GM21825 (cell line): ENCODE measurements at regions not wholly inside any gene's neighbourhood (a gene's known extent, or its start where the extent isn't known, plus 50 kb on each side); places are given as distances from the start of the nearest gene placed in this dataset.
"Not testable (repeated sequence)": the region's sequence is repeated elsewhere in the genome, so short reads cannot be mapped to it uniquely, and the experiment has no call there.

Experiments
- ATAC-seq: cut with Tn5 transposase; IDR thresholded peaks from one replicate; pipeline ENCODE4 v1.9.1; 2021; ENCODE audit warnings: mild to moderate bottlenecking, moderate library complexity; ENCODE audit not compliant: unreplicated experiment

DNA sequence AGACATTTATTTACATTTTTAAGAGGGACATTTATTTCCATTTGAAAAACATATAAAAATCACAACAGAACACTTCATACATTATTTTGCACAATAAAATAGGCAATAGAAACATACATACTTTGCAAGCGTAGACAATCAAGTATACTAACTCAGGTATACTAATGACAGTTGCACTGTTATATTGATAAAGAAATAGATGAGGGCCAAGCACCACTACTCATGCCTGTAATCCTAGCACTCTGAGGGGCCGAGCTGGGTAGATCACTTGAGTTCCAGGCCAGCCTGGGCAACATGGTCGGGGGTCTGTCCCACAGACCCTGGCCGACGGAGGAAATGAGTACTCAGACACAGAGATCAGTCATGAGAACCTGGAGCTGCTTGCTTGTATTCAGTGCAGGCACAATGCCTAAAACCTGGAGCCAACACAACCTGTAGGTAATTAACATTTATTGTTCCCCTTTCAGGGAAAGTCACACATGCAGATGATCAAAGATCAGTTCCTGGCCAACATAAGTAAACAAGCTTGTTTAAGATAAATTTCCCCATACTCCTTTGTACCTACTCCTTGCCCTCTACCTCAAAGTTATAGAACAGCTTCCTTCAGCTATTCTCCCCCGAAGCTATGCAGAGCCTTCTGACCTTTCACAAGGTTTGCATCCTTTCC is 1960.2 kb downstream of the SUCLG1 start:
- no peak for ATAC-seq

DNA sequence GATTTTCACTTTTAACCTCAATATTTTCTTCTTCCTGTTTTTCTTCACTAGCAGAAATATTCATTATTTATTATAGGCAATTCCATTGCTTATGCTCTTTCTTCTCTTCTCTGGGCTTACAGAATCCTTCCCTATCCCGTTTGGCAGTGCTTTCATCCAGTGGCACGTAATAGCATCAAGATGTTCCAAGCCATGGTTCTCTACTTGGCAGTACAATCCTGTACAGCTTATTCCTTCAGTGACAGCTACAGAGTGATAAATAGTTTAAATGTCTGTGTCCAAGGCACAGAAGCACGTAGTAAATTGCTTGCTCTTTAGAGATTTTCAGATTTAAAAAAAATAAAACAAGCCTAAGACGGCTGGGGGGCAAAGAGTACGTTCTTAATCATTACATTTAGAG is 1964.3 kb downstream of the SUCLG1 start:
- ATAC-seq = no peak

DNA sequence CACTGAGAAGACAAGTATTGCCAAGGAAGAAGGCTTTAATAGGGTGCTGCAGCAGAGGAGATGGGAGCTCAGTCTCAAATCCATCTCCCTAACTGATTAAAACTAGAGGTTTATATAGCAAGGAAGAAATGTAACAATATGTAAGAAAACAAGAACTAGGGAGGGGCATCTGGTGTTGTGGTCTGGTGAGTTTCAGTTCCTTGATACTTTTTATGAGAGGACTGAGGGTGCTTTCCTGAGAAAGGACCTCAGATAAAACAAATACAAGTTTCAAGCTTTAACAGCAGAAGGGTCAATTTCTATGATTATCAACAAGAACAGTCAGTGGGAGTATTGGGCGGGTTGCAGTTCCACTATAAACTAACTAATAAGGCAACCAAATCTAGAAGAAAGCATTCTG is 1967.5 kb downstream of the SUCLG1 start:
- no peak for ATAC-seq

DNA sequence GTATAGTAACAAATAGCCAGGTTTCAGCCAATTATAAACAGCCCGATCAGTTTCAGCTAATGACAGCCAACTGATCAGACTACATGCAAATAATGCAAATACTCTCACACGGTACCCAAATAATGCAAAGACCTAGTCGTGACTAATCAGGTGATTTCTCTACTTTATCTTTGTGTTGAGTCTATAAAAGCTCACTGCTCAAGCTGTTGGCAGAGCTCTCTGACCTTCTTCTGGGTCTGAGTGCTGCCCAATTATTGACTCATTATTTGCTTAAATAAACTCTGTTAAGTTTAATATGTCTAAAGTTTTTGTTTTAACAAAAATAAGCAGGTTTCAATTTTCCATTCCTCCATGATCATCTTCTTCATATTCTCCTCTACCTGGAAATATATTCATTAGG is 1971.7 kb downstream of the SUCLG1 start:
- no peak for ATAC-seq

DNA sequence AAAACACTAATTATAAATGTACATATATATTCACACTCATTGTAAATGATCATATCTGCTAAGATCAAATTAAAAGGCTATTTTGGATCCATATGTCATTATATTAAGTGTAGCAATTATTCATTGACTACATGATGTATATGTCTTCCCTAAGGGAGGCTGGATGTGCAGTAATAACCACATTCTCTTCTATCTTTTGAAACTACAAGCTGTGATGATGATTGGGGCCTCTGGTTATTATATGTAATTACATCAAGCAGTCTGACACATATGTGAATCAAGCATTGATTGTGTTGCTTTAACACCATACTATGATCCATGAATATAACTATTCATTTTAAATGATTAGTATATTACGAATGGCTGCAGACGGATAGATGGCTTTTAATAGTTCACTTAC is 1973.4 kb downstream of the SUCLG1 start:
- ATAC-seq = no peak

DNA sequence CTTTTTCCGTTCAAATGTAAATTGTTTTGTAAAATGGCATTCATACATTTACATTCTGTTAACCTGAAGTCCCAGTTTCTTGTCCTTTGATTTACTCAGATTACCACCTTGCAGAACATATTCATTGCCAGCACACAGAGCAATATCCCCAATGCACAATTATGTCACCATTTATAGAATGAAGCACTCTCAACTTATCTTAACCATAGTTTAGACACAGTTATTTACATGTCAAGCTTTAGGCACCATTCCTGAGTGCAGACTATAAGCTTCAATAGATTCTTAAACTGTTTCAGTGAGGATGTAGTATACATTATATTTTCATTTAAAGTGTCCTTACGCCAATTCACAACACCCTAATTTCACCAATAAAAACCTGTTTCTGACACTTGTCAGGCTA is 1977.9 kb downstream of the SUCLG1 start:
- ATAC-seq = no peak

DNA sequence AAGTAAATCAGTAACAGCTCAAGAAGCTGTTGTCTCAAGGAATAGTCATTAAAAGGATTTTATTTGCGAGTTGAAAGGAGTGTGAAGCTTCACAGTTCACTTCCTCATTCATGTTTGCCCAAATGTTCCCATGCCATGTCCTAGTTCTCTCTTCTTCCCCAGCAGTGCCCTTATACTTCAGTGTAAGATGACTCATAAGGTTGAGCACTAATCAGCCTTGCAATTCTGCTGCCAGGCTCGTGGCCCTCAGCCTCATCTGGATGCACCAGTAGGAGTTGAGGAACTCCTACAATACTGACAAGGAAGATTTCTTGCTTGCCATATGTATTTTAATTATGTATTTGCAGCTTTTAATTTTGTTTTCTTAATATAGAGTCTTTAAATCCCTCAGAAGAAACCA is 1980.4 kb downstream of the SUCLG1 start:
- ATAC-seq = no peak

DNA sequence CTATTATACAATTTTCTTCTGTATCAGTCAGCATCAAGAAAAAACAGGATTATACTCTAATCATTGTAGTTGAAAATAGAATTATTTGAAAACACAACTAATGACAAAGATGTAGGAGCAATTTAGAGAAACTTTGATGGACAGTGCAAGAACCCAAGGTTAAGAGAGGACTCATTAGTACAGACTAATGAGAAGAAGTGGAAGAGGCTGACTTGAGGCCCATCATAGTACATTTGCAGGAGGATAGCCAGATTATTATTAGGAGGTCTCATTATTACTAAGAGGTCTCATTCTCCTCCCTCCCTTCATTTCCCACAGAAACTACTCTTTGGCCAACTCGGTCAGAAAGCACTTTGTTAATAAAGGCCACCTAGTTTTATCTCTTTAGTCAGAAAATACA is 1983.0 kb downstream of the SUCLG1 start:
- ATAC-seq = no peak

DNA sequence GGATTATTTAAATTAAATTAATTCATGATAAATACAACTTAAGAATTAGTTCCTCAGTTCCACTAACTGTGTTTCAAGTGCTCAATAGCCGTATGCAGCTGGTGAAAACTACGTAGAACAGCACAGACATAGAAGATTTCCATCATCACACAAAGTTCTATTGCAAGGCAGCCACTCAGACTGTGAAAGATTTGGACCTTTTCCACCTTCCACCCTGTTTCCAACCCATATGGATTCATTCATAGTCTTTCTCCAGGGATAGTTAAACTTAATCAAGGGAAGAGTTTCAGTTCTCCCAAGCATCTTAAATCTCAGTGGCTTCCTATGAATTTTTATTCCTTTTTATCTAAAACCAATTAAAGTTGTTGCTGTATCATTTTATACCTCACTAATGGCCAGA is 2030.8 kb downstream of the SUCLG1 start:
- ATAC-seq = no peak

DNA sequence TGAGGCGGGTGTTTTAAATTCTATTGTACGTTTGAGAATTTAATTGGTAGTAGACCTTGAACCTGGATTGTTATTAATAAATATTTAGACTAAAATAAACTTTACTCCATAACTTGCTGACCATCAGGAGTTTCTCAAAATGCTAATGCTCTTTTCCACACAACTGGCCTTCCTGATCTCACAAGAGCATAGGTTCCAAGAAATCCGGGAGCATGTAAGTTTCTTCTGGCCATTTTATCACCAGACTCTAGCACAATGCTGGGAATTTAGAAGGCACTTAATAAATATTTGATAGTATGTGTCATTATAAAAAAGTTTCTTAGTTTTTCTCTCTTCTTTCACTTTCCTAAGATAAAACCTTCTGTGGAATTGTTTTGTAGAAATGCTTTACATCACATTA is 2047.1 kb downstream of the SUCLG1 start:
- no peak for ATAC-seq

DNA sequence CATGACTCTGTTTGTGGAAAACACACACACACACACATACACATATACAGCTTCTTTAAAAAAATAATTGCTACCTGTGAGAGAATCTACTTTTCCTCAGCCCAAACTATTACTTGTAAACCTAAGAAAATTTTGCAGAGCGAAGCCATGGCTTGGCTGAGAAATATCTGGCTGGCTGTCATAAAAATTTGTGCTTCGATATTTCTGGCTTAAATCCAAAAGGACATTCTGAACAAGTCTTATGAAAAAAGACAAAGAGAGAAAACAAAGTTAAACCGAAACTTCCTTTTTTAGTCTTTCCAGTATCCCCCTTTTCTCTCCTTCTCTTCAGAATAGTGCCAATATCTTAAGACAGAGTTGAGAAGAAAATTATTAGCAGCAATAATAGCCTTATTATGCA is 2048.0 kb downstream of the SUCLG1 start:
- ATAC-seq = no peak

DNA sequence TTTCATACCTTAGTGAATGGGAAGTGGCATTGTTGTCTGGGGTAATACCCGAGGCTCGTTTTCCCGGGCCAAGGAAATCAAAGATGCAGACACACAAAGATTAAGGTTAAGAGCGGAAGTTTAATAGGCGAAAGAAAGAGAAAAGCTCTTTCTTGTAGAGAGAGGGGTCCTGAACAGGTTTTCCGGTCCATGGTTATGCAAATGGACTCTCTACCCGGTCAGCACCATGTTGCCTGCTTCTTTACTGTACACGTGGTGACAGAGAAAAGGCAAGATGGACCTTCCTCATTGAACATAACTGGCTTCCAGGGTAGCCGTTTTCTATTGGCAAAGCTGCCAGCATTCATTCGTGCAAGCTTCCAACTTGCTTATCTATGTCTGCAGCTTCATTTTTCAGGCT is 2063.5 kb downstream of the SUCLG1 start:
- ATAC-seq = no peak

DNA sequence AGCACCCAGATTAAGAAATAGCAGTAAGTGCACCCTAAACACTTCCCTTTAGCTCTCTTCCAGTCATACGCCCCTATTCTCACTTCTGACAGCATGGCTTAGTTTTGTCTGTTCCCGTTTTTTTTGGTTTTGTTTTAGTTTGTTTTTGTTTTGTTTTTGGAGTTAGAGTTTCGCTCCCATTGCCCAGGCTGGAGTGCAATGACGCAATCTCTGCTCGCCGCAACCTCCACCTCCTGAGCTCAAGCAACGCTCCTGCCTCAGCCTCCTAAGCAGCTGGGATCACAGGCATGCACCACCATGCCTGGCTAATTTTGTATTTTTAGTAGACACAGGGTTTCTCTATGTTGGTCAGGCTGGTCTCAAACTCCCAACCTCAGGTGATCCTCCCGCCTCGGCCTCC is 2067.7 kb downstream of the SUCLG1 start:
- no peak for ATAC-seq

DNA sequence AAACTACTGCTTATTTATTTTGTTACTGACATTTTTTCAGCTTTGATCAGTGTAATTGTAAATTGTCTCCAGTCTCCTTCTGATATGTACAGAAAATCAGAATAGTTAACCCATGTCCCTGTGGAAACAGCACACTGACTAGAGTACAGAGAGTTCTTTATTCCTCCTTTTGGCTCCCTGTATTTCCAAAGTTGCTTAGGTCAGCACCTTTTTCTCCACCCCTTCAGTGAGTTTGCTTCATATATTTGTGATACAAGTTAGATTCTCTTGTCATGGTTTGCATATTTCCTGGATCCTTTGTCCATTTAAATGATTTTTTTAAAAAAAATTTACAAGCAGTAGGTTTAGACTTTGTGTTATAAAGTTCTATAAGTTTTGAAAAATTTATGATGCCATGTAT is 2051.1 kb upstream of the LRRTM1 start:
- no peak for ATAC-seq

DNA sequence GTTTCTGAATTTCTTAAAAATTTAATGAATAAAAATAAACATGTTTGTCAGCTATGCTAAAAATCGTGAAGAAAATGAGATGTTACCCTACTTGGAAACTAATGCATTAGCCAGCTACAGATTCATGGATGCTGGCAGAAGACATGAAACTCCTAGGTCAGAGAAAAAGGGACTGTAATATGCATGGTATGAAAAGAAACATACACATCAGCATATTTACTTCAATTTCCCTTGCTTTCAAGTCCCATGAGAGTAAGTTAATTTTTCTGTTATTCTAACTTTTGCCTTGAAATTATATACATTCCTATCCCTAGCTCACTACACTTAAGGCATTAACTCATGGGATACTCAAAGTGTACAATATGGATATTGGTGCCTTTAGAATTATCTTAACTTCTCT is 2041.4 kb upstream of the LRRTM1 start:
- no peak for ATAC-seq

DNA sequence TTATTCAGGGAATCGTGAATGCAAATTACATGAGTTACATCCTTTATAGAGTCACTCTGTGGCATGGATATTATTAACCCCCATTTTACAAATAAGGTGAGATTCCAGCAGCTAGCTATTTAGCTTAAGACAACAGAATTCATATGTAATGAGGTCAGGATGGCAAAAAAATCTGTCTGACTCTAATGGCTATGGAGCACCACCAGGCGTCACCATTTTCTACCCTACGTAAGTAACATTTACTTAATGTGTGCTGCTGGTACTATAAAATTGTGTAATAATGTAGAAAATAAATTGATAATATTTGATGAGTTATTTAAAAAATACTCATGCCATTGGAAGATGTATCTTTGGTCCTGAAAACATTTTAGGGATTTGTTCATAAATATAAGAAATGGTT is 2040.1 kb upstream of the LRRTM1 start:
- no peak for ATAC-seq

DNA sequence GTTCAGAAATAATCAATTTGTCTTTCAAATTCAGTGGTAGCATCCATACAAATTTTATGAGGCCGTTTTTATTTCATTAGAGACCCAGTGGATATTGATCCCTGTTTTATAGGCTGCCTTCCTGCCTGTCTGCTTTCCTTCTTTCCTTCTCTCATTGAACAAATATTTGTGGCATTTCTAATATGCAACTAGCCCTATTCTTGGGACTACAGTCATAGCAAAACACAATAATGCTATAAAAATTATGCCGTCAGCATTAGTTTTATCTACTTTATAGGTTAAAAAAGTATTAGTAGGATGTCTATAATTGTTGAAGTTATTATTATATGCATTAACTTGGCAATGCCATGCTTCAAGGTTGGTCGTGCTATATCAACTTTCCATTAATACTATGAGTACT is 2037.8 kb upstream of the LRRTM1 start:
- ATAC-seq = no peak

DNA sequence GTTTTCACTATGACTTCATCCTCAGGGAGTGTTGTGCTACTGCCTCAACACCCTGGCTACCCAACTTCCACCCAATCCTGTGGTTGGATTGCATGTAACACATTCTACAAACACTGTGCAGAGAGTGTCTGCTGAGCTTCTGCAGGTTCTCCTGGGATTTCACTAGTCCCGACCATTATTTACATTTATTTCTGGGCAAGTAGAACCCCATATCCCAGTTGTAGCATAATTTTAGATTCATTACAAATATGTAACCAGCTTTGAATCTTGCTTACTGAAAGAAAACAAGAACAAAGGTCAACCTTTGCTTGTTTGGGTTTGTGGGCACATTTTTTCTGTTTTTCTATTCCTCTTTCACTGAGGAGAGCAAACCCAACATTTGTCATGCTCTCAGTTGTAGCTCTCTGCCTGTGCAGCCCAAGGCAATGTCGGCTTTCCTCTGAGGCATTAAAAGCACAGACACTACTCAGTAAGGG is 2036.1 kb upstream of the LRRTM1 start:
- ATAC-seq = no peak

DNA sequence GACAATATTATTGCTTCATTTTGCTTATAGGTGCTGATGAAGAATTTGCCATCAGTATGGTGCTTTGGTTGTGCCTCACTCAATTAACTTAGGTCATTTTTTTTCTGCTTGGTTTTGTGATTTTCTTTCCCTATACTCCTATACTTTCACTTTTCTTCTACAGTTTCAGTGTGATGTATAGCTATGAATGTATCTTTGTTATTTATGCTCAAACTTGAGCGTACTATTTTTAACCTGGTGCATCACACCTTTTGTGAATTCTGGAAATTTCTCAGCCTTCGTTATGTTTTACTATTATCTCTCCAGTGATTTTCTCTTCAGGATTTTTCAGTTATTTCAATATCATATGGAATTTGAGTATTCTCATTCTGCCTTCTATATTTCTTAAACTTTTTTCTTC is 2035.3 kb upstream of the LRRTM1 start:
- no peak for ATAC-seq

DNA sequence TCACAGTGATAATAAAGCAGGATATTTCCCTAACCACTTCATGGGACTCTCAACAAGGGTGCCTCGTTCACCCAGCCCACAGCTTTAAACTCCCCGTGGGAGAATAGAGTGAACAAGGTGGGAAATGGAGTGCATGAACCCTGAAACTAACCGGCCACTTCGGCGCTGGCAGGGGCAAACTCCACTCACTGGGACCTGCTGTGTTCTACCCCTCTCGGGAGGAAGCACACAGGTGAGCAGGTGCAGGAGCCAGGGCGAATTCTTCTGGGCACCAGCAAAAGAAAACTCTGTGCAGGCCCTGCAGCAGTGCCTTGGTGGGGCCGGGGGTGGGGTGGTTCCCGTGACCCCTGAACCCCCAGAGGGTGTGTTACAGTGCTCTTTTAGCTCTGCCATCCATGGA is 2029.1 kb upstream of the LRRTM1 start:
- no peak for ATAC-seq

DNA sequence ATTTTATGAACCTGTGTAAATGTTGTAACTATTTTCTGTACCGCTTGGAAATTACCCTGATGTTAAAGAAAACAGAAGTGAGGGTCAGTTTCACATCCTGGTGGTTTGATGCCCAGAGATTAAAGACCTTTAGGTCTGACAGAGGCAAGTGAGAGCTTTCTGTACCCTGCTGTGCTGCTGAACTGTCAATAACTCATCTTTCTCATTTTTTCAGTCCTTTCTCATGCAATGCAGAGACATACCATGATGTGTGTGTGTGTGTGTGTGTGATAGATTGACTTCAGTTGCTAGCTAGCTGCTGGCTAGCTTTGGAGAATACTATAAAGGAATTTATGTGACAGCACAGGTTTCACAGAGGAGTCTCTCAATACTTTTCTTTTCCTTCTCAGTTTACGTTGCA is 2025.6 kb upstream of the LRRTM1 start:
- no peak for ATAC-seq

DNA sequence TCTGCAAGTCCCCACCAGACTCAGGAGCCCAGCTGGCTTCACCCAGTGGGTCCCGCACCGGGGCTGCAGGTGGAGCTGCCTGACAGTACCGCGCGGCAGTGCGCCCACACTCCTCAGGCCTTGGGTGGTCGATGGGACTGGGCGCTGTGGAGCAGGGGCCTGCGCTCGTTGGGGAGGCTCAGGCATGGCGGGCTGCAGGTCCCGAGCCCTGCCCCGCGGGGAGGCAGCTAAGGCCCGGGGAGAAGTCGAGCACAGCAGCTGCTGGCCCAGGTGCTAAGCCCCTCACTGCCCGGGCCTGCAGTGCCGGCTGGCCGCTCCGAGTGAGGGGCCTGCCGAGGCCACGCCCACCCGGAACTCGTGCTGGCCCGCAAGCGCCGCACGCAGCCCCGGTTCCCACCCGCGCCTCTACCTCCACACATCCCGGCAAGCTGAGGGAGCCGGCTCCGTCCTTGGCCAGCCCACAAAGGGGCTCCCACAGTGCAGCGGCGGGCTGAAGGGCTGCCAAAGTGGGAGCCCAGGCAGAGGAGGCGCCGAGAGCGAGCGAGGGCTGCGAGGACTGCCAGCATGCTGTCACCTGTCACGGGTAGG is 2021.7 kb upstream of the LRRTM1 start:
- ATAC-seq = not testable (repeated sequence)

DNA sequence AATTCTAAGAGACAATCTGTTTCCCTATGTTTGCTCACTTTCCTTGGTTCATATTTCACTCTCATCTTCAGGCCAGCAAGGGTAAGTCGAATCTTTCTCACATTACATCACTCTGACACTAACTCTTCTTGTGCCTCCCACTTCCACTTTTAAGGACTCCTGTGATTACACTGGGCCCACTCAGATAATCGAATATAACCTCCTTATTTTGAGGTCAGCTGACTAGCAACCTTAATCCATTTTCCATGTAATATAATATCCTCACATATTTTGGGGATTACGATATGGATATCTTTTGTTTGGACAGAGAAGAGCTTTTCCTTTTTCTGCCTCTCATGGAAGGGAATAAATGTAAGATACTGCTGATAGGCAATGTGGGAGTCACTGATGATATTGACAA is 2015.7 kb upstream of the LRRTM1 start:
- ATAC-seq = no peak
